ENCODE measurements at regions not wholly inside any gene's neighbourhood (a gene's known extent, or its start where the extent isn't known, plus 50 kb on each side); places are given as distances from the start of the nearest gene placed in this dataset.

DNA sequence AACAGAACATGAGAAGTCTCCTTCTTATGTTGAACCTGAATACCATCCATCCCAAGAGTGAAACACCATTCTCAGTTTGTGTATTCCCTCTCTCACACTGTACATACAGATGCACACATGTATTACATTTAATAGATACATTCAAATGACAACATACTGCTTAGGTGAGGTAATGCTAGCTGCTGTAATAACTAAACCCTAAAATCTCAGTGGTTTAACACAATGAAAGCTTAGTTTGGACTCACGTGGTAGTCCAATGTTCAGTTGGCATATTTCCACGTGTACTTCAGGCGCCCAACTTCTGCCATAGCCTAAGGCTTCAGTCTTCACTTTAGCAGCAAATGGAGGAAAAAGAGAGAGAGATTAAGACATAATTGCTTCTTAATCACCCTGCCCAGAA lies 351.1 kb upstream of the PMFBP1 start:
- ATAC-seq (ENCODE audit: low FRiP score in 2 of 2), result no peak
- no peaks in the 10 kb centered on the region for H3K27me3 ChIP-seq
- H3K36me3 ChIP-seq, result no peaks in the 10 kb centered on the region
- DNase-seq, result no peak
- H3K27ac ChIP-seq, result no peak overlapping the region
- TF ChIP-seq POLR2A (IDR thresholded peaks at IDR 0.05) (no peak), CTCF (IDR thresholded peaks at IDR 0.05) (no peak), POLR2AphosphoS5 (IDR thresholded peaks at IDR 0.05) (no peak), EP300 (IDR thresholded peaks at IDR 0.05) (no peak)
- H3K9me3 ChIP-seq, result peaks cover 0 to 13% (median 0%) of the 10 kb centered on the region in 4 donors
- H3K4me3 ChIP-seq, result no peak overlapping the region
- no peaks in the 10 kb centered on the region for H3K4me1 ChIP-seq
- 92 to 94% methylated on average over 3 of the region's 3 CpGs for WGBS, 2 donors

- Histone ChIP-seq H3K4me3 (no peak overlapping the region), H3K9me3 (peaks cover 0 to 5% (median 0%) of the 10 kb centered on the region in 4 donors), H3K27ac (no peak overlapping the region), H3K4me1 (no peaks in the 10 kb centered on the region), H3K36me3 (no peaks in the 10 kb centered on the region), H3K27me3 (no peaks in the 10 kb centered on the region)
- WGBS, 2 donors, result 96 to 98% methylated on average over 2 of the region's 2 CpGs
- no peak for TF ChIP-seq EP300 (IDR thresholded peaks at IDR 0.05)
- TF ChIP-seq POLR2A (IDR thresholded peaks at IDR 0.05), result no peak
- TF ChIP-seq CTCF (IDR thresholded peaks at IDR 0.05), result no peak
- TF ChIP-seq POLR2AphosphoS5 (IDR thresholded peaks at IDR 0.05), result no peak
- DNase-seq (no peak), ATAC-seq (ENCODE audit: low FRiP score in 2 of 2) (no peak)
These were observed 345.2 kb upstream of the PMFBP1 start for GRCh38 chr16:72517154-72517553.

DNA sequence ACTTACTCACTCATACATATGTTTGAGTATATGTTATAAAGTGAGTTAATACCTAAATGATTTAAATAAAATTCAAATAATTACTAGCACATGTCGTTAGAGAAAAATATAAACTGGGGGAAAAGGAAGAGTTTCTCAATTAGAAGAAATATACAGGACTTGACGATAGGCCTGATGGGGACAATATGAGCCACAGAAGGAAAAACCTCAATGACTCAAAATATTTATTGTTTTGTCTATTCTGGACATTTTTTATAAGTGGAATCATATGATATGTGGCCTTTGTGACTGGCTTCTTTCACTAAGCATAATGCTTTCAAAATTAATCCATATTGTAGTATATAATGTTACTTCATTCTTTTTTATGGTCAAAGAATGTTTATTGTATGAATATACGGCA lies 339.2 kb upstream of the PMFBP1 start:
- DNase-seq, result no peak
- no peak for ATAC-seq (ENCODE audit: low FRiP score in 2 of 2)

DNA sequence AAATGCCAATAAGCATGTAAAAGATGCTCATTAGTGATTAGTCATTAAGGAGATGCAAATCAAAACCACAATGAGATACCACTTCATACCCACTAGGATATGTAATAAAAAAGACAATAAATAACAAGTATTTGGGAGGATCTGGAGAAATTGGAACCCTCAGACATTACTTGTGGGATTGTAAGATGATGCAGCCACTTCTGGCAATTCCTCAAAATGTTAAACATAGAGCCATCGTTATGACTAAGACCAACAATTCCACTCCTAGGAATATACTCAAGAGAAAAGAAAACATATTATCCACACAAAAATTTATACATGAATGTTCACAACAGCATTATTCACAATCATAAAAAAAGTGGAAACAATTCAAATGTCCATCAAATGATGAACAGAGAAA lies 336.2 kb upstream of the PMFBP1 start:
- H3K27me3 ChIP-seq, result no peaks in the 10 kb centered on the region
- H3K4me1 ChIP-seq, result no peaks in the 10 kb centered on the region
- no peak overlapping the region for H3K27ac ChIP-seq
- H3K9me3 ChIP-seq, result no peaks in the 10 kb centered on the region
- ATAC-seq (ENCODE audit: low FRiP score in 2 of 2) (no peak), DNase-seq (no peak)
- H3K36me3 ChIP-seq, result no peaks in the 10 kb centered on the region
- no peak for TF ChIP-seq EP300 (IDR thresholded peaks at IDR 0.05)
- no peak for TF ChIP-seq CTCF (IDR thresholded peaks at IDR 0.05)
- TF ChIP-seq POLR2AphosphoS5 (IDR thresholded peaks at IDR 0.05), result no peak
- WGBS, 2 donors, result 84 to 86% methylated on average over 1 of the region's 1 CpG
- no peak overlapping the region for H3K4me3 ChIP-seq

More for the DNA sequence above, 339.2 kb upstream of the PMFBP1 start:
- Histone ChIP-seq H3K36me3 (no peaks in the 10 kb centered on the region), H3K4me1 (no peaks in the 10 kb centered on the region), H3K27ac (no peak overlapping the region), H3K4me3 (no peak overlapping the region), H3K27me3 (no peaks in the 10 kb centered on the region), H3K9me3 (no peaks in the 10 kb centered on the region)
- TF ChIP-seq EP300 (IDR thresholded peaks at IDR 0.05) (no peak), CTCF (IDR thresholded peaks at IDR 0.05) (no peak), POLR2AphosphoS5 (IDR thresholded peaks at IDR 0.05) (no peak), POLR2A (IDR thresholded peaks at IDR 0.05) (no peak)
- WGBS, 2 donors, result 93 to 95% methylated on average over 3 of the region's 3 CpGs

DNA sequence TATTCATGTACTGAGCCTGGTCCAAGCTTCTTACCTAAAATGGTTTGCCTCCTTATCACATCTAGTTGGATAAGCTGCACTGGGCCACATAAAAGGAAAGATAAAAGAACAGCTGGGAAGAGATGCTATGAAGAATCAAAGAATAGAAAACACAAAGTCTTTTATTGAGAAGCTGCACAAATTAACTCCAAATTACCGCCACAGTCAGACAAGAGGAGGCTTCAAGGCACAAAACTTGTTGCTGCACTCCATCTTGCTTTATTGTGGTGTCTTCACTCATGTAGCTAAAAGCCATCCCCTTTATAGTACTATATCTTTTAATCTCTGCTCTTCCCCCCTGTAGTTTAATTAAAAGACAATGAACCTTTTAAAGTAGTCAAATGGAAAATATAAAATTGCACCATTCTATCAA lies 330.6 kb upstream of the PMFBP1 start:
- ATAC-seq (ENCODE audit: low FRiP score in 2 of 2) (no peak), DNase-seq (no peak)
- H3K4me1 ChIP-seq, result no peaks in the 10 kb centered on the region
- H3K27me3 ChIP-seq, result no peaks in the 10 kb centered on the region
- 94 to 97% methylated on average over 1 of the region's 1 CpG for WGBS, 2 donors
- no peaks in the 10 kb centered on the region for H3K9me3 ChIP-seq
- TF ChIP-seq POLR2AphosphoS5 (IDR thresholded peaks at IDR 0.05) (no peak), EP300 (IDR thresholded peaks at IDR 0.05) (no peak), POLR2A (IDR thresholded peaks at IDR 0.05) (no peak), CTCF (IDR thresholded peaks at IDR 0.05) (no peak)
- H3K27ac ChIP-seq, result no peak overlapping the region
- no peaks in the 10 kb centered on the region for H3K36me3 ChIP-seq
- H3K4me3 ChIP-seq, result no peak overlapping the region

All from upper lobe of left lung (tissue), 6 donors.